ENCODE measurements at regions not wholly inside any gene's neighbourhood (a gene's known extent, or its start where the extent isn't known, plus 50 kb on each side); places are given as distances from the start of the nearest gene placed in this dataset.

GRCh38 chr17:13352747-13353415, 248.8 kb downstream of the HS3ST3A1 start:
- no peak for DNase-seq

- DNase-seq, result no peak
Measured at GRCh38 chr17:13351046-13351445, 250.7 kb downstream of the HS3ST3A1 start.

- DNase-seq, result no peak
Measured at GRCh38 chr17:13350466-13350865, 251.3 kb downstream of the HS3ST3A1 start.

- no peak for DNase-seq
Measured at GRCh38 chr17:13346996-13347762, 254.6 kb downstream of the HS3ST3A1 start.

GRCh38 chr17:13346592-13346991, 255.1 kb downstream of the HS3ST3A1 start:
- no peak for DNase-seq

GRCh38 chr17:13346081-13346533, 255.6 kb downstream of the HS3ST3A1 start:
- DNase-seq, result no peak

- DNase-seq, result no peak
Measured at GRCh38 chr17:13338421-13338820, 263.3 kb downstream of the HS3ST3A1 start.

GRCh38 chr17:13337864-13338371, 263.8 kb downstream of the HS3ST3A1 start:
- peak in 1 of 2 experiments; percentile 18 for DNase-seq

GRCh38 chr17:13337151-13337550, 264.6 kb downstream of the HS3ST3A1 start:
- no peak for DNase-seq

GRCh38 chr17:13334374-13334773, 267.4 kb downstream of the HS3ST3A1 start:
- no peak for DNase-seq

- DNase-seq, result no peak
Measured at GRCh38 chr17:13333661-13334060, 268.1 kb downstream of the HS3ST3A1 start.

- DNase-seq, result no peak
Measured at GRCh38 chr17:13332207-13332606, 269.5 kb downstream of the HS3ST3A1 start.

GRCh38 chr17:13329421-13329820, 272.3 kb downstream of the HS3ST3A1 start:
- no peak for DNase-seq

- no peak for DNase-seq
Measured at GRCh38 chr17:13323990-13324389, 277.7 kb downstream of the HS3ST3A1 start.

- DNase-seq, result no peak
Measured at GRCh38 chr17:13321951-13322701, 279.6 kb downstream of the HS3ST3A1 start.

GRCh38 chr17:13320046-13320785, 281.5 kb downstream of the HS3ST3A1 start:
- no peak for DNase-seq

GRCh38 chr17:13316657-13317056, 285.1 kb downstream of the HS3ST3A1 start:
- DNase-seq, result no peak

- DNase-seq, result no peak
Measured at GRCh38 chr17:13311306-13311705, 290.4 kb downstream of the HS3ST3A1 start.

- DNase-seq, result no peak
Measured at GRCh38 chr17:13310858-13311257, 290.9 kb downstream of the HS3ST3A1 start.

GRCh38 chr17:13306310-13306962, 288.6 kb upstream of the ELAC2 start:
- DNase-seq, result no peak

- DNase-seq, result no peak
Measured at GRCh38 chr17:13302983-13303382, 285.2 kb upstream of the ELAC2 start.

GRCh38 chr17:13302419-13302818, 284.6 kb upstream of the ELAC2 start:
- no peak for DNase-seq
